ENCODE measurements at regions not wholly inside any gene's neighbourhood (a gene's known extent, or its start where the extent isn't known, plus 50 kb on each side); places are given as distances from the start of the nearest gene placed in this dataset.

DNA sequence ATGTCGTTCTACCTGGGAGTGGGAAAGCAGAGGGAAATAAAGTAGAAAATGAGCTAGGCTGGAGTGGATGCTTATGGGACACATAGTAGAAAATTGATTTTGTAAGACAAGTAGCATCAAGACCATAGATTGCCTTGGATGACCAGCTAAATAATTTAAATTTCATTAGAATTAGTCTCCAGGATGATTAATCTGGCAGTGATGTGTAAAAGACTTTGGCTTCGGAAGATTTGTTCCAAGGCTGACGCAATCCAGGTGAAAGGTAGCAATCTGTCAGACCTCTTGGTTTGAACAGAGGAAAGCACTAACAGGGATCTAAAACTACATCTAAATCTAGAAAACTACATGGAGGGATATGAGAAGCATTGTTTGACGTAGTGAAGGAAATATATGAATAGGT lies 236.5 kb downstream of the ARL4A start:
- TF ChIP-seq, protein P1, sequence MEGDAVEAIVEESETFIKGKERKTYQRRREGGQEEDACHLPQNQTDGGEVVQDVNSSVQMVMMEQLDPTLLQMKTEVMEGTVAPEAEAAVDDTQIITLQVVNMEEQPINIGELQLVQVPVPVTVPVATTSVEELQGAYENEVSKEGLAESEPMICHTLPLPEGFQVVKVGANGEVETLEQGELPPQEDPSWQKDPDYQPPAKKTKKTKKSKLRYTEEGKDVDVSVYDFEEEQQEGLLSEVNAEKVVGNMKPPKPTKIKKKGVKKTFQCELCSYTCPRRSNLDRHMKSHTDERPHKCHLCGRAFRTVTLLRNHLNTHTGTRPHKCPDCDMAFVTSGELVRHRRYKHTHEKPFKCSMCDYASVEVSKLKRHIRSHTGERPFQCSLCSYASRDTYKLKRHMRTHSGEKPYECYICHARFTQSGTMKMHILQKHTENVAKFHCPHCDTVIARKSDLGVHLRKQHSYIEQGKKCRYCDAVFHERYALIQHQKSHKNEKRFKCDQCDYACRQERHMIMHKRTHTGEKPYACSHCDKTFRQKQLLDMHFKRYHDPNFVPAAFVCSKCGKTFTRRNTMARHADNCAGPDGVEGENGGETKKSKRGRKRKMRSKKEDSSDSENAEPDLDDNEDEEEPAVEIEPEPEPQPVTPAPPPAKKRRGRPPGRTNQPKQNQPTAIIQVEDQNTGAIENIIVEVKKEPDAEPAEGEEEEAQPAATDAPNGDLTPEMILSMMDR (IDR thresholded peaks at IDR 0.05; ENCODE audit: insufficient read depth, low read length), result no peak
- no peak for TF ChIP-seq POLR2AphosphoS5 (IDR thresholded peaks at IDR 0.05; ENCODE audit: low read depth)
- TF ChIP-seq, protein P2, sequence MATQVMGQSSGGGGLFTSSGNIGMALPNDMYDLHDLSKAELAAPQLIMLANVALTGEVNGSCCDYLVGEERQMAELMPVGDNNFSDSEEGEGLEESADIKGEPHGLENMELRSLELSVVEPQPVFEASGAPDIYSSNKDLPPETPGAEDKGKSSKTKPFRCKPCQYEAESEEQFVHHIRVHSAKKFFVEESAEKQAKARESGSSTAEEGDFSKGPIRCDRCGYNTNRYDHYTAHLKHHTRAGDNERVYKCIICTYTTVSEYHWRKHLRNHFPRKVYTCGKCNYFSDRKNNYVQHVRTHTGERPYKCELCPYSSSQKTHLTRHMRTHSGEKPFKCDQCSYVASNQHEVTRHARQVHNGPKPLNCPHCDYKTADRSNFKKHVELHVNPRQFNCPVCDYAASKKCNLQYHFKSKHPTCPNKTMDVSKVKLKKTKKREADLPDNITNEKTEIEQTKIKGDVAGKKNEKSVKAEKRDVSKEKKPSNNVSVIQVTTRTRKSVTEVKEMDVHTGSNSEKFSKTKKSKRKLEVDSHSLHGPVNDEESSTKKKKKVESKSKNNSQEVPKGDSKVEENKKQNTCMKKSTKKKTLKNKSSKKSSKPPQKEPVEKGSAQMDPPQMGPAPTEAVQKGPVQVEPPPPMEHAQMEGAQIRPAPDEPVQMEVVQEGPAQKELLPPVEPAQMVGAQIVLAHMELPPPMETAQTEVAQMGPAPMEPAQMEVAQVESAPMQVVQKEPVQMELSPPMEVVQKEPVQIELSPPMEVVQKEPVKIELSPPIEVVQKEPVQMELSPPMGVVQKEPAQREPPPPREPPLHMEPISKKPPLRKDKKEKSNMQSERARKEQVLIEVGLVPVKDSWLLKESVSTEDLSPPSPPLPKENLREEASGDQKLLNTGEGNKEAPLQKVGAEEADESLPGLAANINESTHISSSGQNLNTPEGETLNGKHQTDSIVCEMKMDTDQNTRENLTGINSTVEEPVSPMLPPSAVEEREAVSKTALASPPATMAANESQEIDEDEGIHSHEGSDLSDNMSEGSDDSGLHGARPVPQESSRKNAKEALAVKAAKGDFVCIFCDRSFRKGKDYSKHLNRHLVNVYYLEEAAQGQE (IDR thresholded peaks at IDR 0.05; ENCODE audit: insufficient replicate concordance, low read depth), result no peak
